GM23248 (cell line): ENCODE measurements at regions not wholly inside any gene's neighbourhood (a gene's known extent, or its start where the extent isn't known, plus 50 kb on each side); places are given as distances from the start of the nearest gene placed in this dataset.
A peak's percentile ranks its signal among the peaks of the same experiment; 100 is the strongest.

Experiments
- DNase-seq: peaks from one replicate; pipeline ENCODE4 v3.0.0-alpha.2; 2015
- H2AFZ ChIP-seq: fragments of 200-600 bp; sonication (generic); 2 replicates; pipeline ENCODE4 v1.6.1; 2016; ENCODE audit warnings: antibody characterized with exemption
- H3F3A ChIP-seq: fragments of 200-600 bp; sonication (generic); 2 replicates; pipeline ENCODE4 v1.6.1; 2016; ENCODE audit warnings: mild to moderate bottlenecking, antibody characterized with exemption, mixed run types; ENCODE audit not compliant: insufficient read depth
- H3K27ac ChIP-seq: fragments of 200-600 bp; sonication (generic); 2 replicates; pipeline ENCODE4 v1.5.1; 2016; ENCODE audit warnings: mild to moderate bottlenecking
- H3K27me3 ChIP-seq: fragments of 200-600 bp; sonication (generic); replicated peaks from 2 replicates; pipeline ENCODE4 v1.6.1; 2016; ENCODE audit warnings: mild to moderate bottlenecking; ENCODE audit not compliant: insufficient read depth
- H3K36me3 ChIP-seq: fragments of 200-600 bp; sonication (generic); 2 replicates; pipeline ENCODE4 v1.6.1; 2016; ENCODE audit warnings: low read depth, mild to moderate bottlenecking
- H3K4me1 ChIP-seq: fragments of 200-600 bp; sonication (generic); 2 replicates; pipeline ENCODE4 v1.6.1; 2016; ENCODE audit warnings: mild to moderate bottlenecking; ENCODE audit not compliant: insufficient read depth
- H3K4me2 ChIP-seq: fragments of 200-600 bp; sonication (generic); one replicate; pipeline ENCODE4 v1.6.1; 2016; ENCODE audit warnings: mild to moderate bottlenecking; ENCODE audit not compliant: unreplicated experiment
- H3K4me3 ChIP-seq: fragments of 200-600 bp; sonication (generic); 2 replicates; pipeline ENCODE4 v1.5.1; 2016; ENCODE audit warnings: mild to moderate bottlenecking
- H3K79me2 ChIP-seq: fragments of 200-600 bp; sonication (generic); 2 replicates; pipeline ENCODE4 v1.6.1; 2016; ENCODE audit warnings: mild to moderate bottlenecking; ENCODE audit not compliant: insufficient read depth
- H3K9ac ChIP-seq: fragments of 200-600 bp; sonication (generic); 2 replicates; pipeline ENCODE4 v1.6.1; 2016; ENCODE audit warnings: mild to moderate bottlenecking
- H3K9me2 ChIP-seq: fragments of 200-600 bp; sonication (generic); 2 replicates; pipeline ENCODE4 v1.6.1; 2016; ENCODE audit warnings: mixed run types, mild to moderate bottlenecking, moderate library complexity; ENCODE audit not compliant: insufficient read depth
- H3K9me3 ChIP-seq: fragments of 200-600 bp; sonication (generic); one replicate; pipeline ENCODE4 v1.6.1; 2017; ENCODE audit warnings: low read depth
- H4K20me1 ChIP-seq: fragments of 200-600 bp; sonication (generic); 2 replicates; pipeline ENCODE4 v1.6.0; 2016; ENCODE audit not compliant: insufficient read depth
- EZH2 ChIP-seq: fragments of 200-600 bp; sonication (generic); IDR thresholded peaks from 2 replicates; pipeline ENCODE4 v1.6.1; 2018; ENCODE audit warnings: antibody characterized with exemption, mild to moderate bottlenecking; ENCODE audit not compliant: insufficient read depth, poor library complexity, severe bottlenecking
- EZH2phosphoT487 ChIP-seq: fragments of 200-600 bp; sonication (generic); IDR thresholded peaks from 2 replicates; pipeline ENCODE4 v1.6.1; 2018; ENCODE audit warnings: antibody characterized with exemption, moderate library complexity, mild to moderate bottlenecking, low read depth; ENCODE audit not compliant: insufficient read depth
- WGBS, 2 experiments: methylation state at CpG; one replicate each; pipeline ENCODE4 v1.1.6; 2015 to 2017; ENCODE audit warnings: low lambda C conversion rate in 2 of 2, low coverage in 1 of 2; ENCODE audit errors: missing lambda C conversion rate in 2 of 2; 5-methylcytosine and 5-hydroxymethylcytosine counted together
- in situ Hi-C: fragments of 300-500 bp; cut with MboI; formaldehyde crosslinking; loops from 2 replicates; pipeline ENCODE4 v1.15.0; 2020

GRCh38 chr11:106152013-106152412 is 74.6 kb downstream of the AASDHPPT start:
- DNase-seq: peak; percentile 62
- H3K4me1 ChIP-seq: peaks cover 20% of the 10 kb centered on the region
- no peaks in the 10 kb centered on the region for H3K9me3 ChIP-seq
- H3K4me3 ChIP-seq: no peak overlapping the region; the same call in 1 of the 2 replicates
- WGBS, 2 experiments: 3 to 5% methylated on average over 2 of the region's 2 CpGs
- H3F3A ChIP-seq: peaks cover 20% of the 10 kb centered on the region
- no peaks in the 10 kb centered on the region for H4K20me1 ChIP-seq
- TF ChIP-seq EZH2 (no peak), EZH2phosphoT487 (no peak)
- no peak overlapping the region; the same call in 1 of the 2 replicates for H3K9ac ChIP-seq
- no peaks in the 10 kb centered on the region for H3K9me2 ChIP-seq
- H3K27ac ChIP-seq: no peak overlapping the region; the same call in 1 of the 2 replicates
- H3K79me2 ChIP-seq: no peaks in the 10 kb centered on the region
- in situ Hi-C loops: loop anchor here (25.0 kb wide), 2 partner anchors 435 to 860 kb away; partner anchors contain the start of gene GUCY1A2
- H3K36me3 ChIP-seq: no peaks in the 10 kb centered on the region
- H3K27me3 ChIP-seq: no peaks in the 10 kb centered on the region
- H3K4me2 ChIP-seq: peak overlapping the region; percentile 35
- peak overlapping the region; percentile 12 for H2AFZ ChIP-seq

DNA sequence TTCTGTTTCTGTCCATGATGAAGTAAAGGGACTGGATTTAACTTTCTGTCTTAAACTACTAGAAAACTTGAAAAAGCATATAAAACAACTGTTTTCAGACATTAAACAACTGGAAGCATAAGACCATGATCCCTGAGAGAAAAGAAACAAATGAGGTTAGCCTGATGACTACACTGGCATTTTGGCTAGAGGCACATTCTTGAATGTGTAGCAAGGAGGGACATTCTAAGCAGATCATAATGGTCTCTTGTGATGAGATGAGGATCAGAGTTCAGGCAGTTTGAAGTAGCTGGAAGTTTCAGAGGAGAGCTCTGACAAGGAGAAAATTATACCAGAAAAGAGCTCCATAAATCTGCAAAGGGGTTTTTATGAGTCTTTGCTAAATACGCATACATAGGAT is 75.4 kb downstream of the AASDHPPT start:
- H3K9ac ChIP-seq: peak overlapping the region; percentile 16; the same call in 1 of the 2 replicates
- H3K79me2 ChIP-seq: no peaks in the 10 kb centered on the region
- H3K27ac ChIP-seq: peak overlapping the region; percentile 42
- WGBS, 2 experiments: 0 to 2% methylated on average over 1 of the region's 1 CpG
- H3K36me3 ChIP-seq: no peaks in the 10 kb centered on the region
- no peaks in the 10 kb centered on the region for H3K27me3 ChIP-seq
- peaks cover 20% of the 10 kb centered on the region for H3F3A ChIP-seq
- H3K9me2 ChIP-seq: no peaks in the 10 kb centered on the region
- no peak overlapping the region for H2AFZ ChIP-seq
- no peak for TF ChIP-seq EZH2phosphoT487
- no peak for TF ChIP-seq EZH2
- no peaks in the 10 kb centered on the region for H3K9me3 ChIP-seq
- peak; percentile 67 for DNase-seq
- H3K4me3 ChIP-seq: no peak overlapping the region
- peak overlapping the region; percentile 35 for H3K4me2 ChIP-seq
- no peaks in the 10 kb centered on the region for H4K20me1 ChIP-seq
- in situ Hi-C loops: loop anchor here (25.0 kb wide), 2 partner anchors 434 to 859 kb away; partner anchors contain the start of gene GUCY1A2
- peaks cover 20% of the 10 kb centered on the region for H3K4me1 ChIP-seq

- no peaks in the 10 kb centered on the region for H3K9me3 ChIP-seq
- no peak overlapping the region for H3K4me3 ChIP-seq
- WGBS, 2 experiments: 11 to 13% methylated on average over 4 of the region's 4 CpGs
- no peaks in the 10 kb centered on the region for H3K9me2 ChIP-seq
- peak; percentile 82 for DNase-seq
- in situ Hi-C loops: loop anchor here (25.0 kb wide), 2 partner anchors 431 to 856 kb away; partner anchors contain the start of gene GUCY1A2
- H2AFZ ChIP-seq: no peak overlapping the region
- no peak overlapping the region for H3K27ac ChIP-seq
- H3K9ac ChIP-seq: no peak overlapping the region
- H4K20me1 ChIP-seq: no peaks in the 10 kb centered on the region
- H3K27me3 ChIP-seq: no peaks in the 10 kb centered on the region
- no peaks in the 10 kb centered on the region for H3K36me3 ChIP-seq
- H3F3A ChIP-seq: peaks cover 20% of the 10 kb centered on the region
- no peak for TF ChIP-seq EZH2
- no peak for TF ChIP-seq EZH2phosphoT487
- H3K4me2 ChIP-seq: no peak overlapping the region
- H3K4me1 ChIP-seq: peaks cover 22% of the 10 kb centered on the region
- no peaks in the 10 kb centered on the region for H3K79me2 ChIP-seq
Observed at GRCh38 chr11:106156290-106156937, 79.0 kb downstream of the AASDHPPT start.

DNA sequence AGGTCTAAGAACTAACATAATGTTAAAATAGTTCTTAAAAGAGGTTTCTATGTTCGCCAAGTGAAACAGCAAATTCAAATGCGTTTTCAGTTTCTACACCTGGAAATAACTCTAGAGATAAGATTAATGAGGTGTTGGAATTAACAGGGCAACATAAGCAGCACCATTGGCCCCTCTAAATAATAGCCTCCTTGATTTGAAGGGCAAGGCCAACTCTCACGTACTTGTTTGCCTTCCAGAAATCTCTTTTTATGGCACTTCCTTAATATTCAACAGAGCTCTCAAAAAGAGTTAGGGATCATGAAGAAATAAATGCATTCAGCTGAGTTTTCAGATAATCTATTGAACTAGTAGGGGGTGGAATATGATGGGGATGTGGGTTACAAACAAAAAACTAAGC is 80.9 kb downstream of the AASDHPPT start:
- in situ Hi-C loops: loop anchor here (25.0 kb wide), 2 partner anchors 429 to 854 kb away; partner anchors contain the start of gene GUCY1A2
- no peak overlapping the region for H3K9ac ChIP-seq
- no peaks in the 10 kb centered on the region for H3K9me2 ChIP-seq
- H3K4me2 ChIP-seq: no peak overlapping the region
- H3K4me3 ChIP-seq: no peak overlapping the region
- peaks cover 5% of the 10 kb centered on the region; the same call in 1 of the 2 replicates for H3K4me1 ChIP-seq
- H4K20me1 ChIP-seq: no peaks in the 10 kb centered on the region
- H3K27me3 ChIP-seq: no peaks in the 10 kb centered on the region
- no peaks in the 10 kb centered on the region for H3K9me3 ChIP-seq
- H3K27ac ChIP-seq: no peak overlapping the region
- no peak overlapping the region for H2AFZ ChIP-seq
- WGBS, 2 experiments: 58 to 65% methylated on average over 3 of the region's 3 CpGs
- H3F3A ChIP-seq: peaks cover 3% of the 10 kb centered on the region
- no peaks in the 10 kb centered on the region for H3K36me3 ChIP-seq
- no peak for DNase-seq
- no peak for TF ChIP-seq EZH2phosphoT487
- no peak for TF ChIP-seq EZH2
- no peaks in the 10 kb centered on the region for H3K79me2 ChIP-seq
